ENCODE measurements at regions not wholly inside any gene's neighbourhood (a gene's known extent, or its start where the extent isn't known, plus 50 kb on each side); places are given as distances from the start of the nearest gene placed in this dataset.

- H3K4me3 ChIP-seq (ENCODE audit: low read length), result no peak overlapping the region
- no peak for DNase-seq (ENCODE audit: low read depth, low spot score)
Observed at GRCh38 chr10:42995537-42995936, 81.3 kb upstream of the RET start.

DNA sequence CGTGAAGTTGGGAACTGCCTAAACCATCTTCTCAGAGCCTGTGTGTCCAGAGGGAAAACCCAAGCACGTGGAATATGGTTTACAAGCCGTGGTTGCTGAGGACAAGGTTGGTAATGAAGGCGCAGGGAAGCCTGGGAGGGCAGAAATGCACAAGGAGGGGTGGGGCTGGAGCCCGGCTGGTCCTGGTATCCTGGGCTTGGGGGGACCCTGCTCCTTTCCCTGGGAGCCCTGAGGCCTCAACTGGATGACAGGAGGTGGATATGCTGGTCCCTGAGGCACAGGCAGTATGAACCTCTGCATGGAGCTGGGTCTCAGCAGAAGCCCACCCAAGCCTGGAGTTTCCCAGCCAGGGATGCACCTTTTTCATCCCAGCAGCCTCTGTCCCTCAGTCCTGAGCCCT is 80.3 kb upstream of the RET start:
- no peak overlapping the region for H3K4me3 ChIP-seq (ENCODE audit: low read length)
- no peak for DNase-seq (ENCODE audit: low read depth, low spot score)

DNA sequence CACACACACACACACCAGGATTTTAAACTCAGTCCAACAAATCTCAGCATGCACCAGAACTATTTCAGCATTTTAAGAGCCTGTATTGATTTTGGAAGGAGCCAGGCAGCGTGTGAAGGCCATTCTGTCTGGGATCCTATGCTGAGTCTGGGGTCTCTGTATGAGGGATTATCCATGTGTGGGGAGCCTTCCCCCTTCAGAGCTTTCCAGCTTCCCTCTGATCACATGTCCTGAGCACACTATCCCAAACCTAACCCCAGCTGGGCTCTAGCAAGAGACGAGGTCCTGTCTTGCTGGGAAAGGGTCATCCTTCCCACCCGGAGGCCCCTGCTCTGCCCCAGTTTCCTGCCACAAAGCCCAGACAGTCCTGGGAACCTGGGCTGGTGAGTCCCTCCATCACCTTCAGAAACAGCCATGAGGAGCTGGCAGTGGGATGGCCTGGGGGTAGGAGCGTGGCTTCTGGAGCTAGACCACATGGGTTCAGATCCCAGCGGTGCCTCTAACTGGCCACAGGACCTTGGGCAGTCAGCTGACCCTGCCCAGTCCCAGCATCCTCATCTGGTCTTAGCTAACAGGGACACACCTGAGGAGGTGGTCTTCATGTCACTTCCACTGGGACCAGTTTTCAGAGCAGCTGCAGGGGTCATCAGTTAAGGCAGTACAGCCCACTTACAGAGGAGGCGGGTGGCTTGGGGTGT is 79.6 kb upstream of the RET start:
- no peak overlapping the region for H3K4me3 ChIP-seq (ENCODE audit: low read length)

DNA sequence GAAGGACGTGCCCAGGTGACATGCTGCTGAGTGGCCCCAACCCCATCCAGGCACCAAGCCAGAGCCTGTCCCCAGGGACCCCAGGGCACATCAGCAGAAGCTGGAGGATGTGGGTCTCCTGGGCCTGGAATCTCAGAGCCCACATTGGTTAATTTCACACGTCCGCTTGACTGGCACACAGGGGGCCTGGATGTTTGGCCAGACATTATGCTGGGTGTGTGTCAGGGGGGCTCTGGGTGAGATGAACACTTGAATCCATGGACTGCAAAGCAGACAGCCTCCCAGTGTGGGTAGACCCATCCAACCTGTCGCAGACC is 79.1 kb upstream of the RET start:
- no peak for DNase-seq (ENCODE audit: low read depth, low spot score)
- H3K4me3 ChIP-seq (ENCODE audit: low read length), result no peak overlapping the region

More for the DNA sequence above, 79.6 kb upstream of the RET start:
- DNase-seq (ENCODE audit: low read depth, low spot score), result no peak

- no peak for DNase-seq (ENCODE audit: low read depth, low spot score)
- no peak overlapping the region for H3K4me3 ChIP-seq (ENCODE audit: low read length)
Observed at GRCh38 chr10:42998481-42999384, 78.1 kb upstream of the RET start.

DNA sequence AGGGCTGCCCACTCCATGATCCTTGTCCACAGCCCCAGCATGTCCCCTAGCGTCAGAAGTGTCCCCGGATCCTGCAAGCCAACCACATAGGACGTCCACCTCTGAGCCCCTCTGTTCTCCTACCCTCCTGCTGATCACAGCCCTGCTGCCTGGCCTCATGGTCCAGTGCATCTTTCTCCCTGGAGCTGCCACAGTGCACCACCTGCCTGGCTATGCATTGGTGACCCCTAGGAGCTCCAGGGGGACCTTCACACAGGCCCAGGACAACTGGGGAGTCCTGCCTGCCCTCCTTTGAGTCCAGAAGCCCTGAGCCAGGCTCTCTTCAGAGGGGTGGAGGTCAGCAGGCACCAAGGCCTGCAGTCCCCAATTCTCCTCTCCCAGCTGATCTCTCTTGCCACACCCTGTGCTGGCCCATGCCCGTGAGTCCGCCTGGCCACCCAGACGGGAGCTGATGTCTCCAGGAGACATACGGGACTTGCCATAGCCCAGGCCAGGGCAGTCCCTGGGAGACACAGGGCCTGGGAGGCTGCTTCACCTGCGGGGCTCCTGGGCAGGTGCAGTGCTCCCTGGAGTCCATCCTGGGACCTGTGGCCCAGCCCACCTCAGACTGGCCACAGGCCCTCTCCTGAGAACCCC is 77.4 kb upstream of the RET start:
- DNase-seq (ENCODE audit: low read depth, low spot score), result no peak
- no peak overlapping the region for H3K4me3 ChIP-seq (ENCODE audit: low read length)

GRCh38 chr10:43000021-43000411 is 76.9 kb upstream of the RET start:
- H3K4me3 ChIP-seq (ENCODE audit: low read length), result no peak overlapping the region
- DNase-seq (ENCODE audit: low read depth, low spot score), result no peak

DNA sequence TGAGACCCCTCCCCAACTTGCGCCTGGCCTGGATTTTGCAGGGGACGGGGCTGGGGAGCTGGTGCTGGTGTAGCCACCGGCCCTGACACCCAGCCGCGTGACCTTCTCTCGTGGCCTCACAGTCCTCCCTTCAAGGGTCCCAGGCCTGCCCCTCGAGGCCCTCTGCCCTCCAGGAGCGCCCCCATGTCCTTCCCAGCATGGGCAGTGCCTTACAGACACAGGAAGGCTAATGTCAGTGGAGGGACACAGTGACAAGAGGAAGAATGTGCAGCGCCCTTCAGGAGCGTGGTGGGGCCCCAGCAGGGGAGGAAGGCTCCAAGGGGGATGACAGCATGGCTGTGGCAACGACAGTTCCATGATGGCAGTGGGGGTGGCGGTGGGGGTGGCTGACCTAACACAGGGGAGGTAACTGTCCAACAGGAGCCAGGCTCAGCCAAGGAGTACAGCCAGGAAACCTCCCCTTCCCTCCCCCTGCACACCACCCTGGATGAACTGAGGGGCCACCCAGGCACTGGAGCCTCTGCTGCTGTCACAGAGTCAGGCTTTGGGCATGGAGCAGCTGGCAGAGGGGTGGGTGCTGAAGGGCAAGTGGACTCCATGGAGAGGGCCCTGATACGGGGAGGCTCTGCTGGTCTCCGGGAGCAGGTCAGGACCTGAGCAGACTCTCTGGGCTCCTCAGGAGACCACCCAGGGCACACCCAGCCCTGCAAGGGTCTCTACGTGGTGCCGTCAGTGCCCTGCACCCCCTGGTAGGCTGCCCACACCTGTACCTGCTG is 76.0 kb upstream of the RET start:
- H3K4me3 ChIP-seq (ENCODE audit: low read length), result no peak overlapping the region
- no peak for DNase-seq (ENCODE audit: low read depth, low spot score)

- DNase-seq (ENCODE audit: low read depth, low spot score), result no peak
Observed at GRCh38 chr10:43001427-43001795, 75.5 kb upstream of the RET start.

DNA sequence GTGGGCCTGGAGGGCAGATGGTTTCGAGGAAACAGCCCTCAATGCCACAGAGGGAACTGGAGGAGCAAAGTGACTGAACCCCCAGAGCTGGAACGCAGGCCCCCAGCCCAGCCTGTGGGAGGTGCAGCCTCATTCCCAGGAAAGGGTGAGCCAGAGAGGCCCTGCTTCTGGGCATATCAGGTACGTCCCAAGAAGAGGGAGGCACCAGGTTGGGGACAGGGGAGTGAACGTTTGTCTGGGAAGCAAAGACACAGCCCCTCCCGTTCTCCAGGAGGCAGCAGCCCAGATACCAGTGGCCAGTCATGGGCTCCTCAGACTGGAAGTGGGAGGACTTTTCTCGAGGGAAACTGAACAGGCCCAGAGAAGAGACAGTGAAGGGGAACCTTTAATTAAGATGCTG is 74.3 kb upstream of the RET start:
- DNase-seq (ENCODE audit: low read depth, low spot score), result no peak
- H3K4me3 ChIP-seq (ENCODE audit: low read length), result no peak overlapping the region

More at GRCh38 chr10:43001427-43001795, 75.5 kb upstream of the RET start:
- no peak overlapping the region for H3K4me3 ChIP-seq (ENCODE audit: low read length)

DNA sequence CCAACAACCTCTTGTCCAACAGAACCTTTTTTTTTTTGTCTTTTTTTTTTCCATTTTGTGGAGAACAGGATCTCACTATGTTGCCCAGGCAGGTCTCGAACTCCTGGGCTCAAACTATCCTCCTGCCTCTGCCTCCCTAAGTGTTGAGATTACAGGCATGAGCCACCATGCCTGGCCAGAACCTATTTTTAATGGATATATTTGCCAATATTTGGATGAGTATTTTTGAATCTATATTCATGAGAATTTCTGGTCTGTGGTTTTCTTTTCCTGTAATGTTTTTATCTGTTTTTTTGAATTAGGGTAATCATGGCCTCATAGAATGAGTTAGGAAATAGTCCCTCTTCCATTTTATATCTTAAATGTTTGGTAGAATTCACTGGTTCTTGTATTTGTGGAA is 70.4 kb upstream of the RET start:
- no peak for DNase-seq (ENCODE audit: low read depth, low spot score)
- no peak overlapping the region for H3K4me3 ChIP-seq (ENCODE audit: low read length)

DNA sequence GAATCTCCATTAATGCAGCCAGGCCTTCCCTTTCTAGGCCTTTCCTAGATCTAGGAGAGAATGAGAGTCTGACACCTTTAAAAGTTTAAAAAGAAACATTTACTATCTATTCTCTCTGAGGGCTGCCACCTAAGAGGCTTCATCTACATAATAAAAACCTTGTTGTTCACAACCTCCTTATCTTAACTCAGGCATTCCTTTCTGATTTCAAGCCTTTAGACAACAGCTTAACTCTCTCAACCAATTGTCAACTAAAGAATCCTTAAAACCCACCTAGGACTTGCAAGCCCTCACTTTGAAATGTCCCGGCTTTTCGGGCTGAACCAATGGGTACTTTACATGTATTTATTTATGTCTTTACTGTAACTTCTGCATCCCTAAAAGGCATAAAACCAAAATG is 64.3 kb upstream of the RET start:
- no peak overlapping the region for H3K4me3 ChIP-seq (ENCODE audit: low read length)
- no peak for DNase-seq (ENCODE audit: low read depth, low spot score)

DNA sequence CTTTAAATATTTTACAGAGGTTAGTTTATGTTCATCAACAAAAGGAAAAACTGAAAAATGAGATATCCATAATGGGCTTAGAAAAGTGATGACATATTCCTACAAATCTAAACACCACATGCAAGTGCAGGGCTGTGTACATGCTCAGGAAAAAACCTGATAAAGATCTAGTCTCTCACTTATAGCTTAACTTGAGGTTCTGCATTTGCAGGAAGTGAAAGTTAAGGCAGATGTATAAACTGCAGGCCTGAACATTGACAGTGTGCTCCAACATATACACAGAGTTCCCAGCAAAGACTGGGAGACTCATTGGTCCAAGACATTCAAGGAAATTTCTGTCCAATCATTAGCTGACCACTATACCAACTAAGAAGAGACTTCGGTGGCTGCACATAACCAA is 63.8 kb upstream of the RET start:
- no peak for DNase-seq (ENCODE audit: low read depth, low spot score)

DNA sequence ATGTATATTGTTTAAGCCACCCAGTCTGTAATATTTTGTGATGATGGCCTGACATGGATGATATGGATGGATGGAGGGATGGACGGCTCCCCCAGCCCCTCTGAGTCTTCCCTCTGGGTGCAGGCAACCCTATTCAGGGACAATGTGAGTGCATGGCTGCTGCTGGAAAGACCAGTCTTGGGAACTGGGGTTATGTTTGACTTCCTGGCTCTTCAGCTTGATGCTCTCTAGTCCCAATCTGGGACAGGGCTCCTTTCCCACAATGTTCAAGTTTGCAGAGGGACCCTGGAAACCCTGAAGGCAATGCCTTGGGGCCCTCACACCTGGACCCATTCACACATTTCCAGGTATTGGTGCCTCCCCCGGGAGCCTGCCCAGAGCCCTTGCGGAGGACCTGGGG is 52.3 kb upstream of the RET start:
- DNase-seq (ENCODE audit: low read depth, low spot score), result no peak
- H3K4me3 ChIP-seq (ENCODE audit: low read length), result no peak overlapping the region

More for the DNA sequence above, 63.8 kb upstream of the RET start:
- no peak overlapping the region for H3K4me3 ChIP-seq (ENCODE audit: low read length)

DNA sequence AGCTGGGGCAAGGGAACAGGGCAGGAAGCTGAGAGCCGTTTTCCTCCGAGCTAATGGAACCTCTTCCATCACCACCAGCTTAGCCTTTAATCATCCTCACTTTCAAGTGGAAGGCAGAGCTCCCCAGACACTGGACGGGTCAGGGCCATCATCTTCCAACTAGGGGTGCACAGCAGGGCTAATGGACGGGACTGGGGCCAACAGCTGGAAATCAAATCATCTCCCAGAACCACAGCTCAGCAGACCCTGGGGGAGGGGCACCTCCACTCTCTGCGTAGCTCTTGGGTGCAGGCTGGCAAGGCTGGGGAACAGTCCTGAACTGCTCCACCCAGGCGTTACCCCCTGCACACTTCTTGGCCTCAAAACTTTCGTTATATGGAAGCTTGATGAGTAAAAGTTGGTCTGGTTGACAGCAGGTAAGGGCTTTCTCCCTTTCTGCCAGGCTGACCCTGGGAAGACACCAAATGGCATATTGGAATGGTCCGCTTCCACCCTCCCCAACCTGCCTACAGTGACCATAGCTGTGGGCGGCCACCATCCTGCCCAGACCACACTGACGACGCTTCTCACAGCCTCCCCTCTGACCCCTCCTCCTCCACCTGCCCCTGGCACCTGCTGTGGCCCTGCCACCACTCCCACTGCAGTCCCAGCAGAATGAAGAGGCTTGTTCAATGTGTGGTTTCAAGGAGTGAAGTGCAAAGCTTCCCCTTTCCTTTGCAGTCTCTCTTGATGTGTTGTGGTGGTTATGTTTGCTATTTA is 51.7 kb upstream of the RET start:
- DNase-seq (ENCODE audit: low read depth, low spot score), result no peak
- no peak overlapping the region for H3K4me3 ChIP-seq (ENCODE audit: low read length)

GRCh38 chr10:43026039-43026973 is 50.6 kb upstream of the RET start:
- DNase-seq (ENCODE audit: low read depth, low spot score), result no peak
- H3K4me3 ChIP-seq (ENCODE audit: low read length), result no peak overlapping the region

All from Jurkat, Clone E6-1 (cell line).